SK-N-MC (cell line): ENCODE measurements at regions not wholly inside any gene's neighbourhood (a gene's known extent, or its start where the extent isn't known, plus 50 kb on each side); places are given as distances from the start of the nearest gene placed in this dataset.

Experiments
- EZH2 ChIP-seq: fragments of 200-600 bp; sonication (generic); IDR thresholded peaks from one replicate; pipeline ENCODE4 v1.6.1; 2017; ENCODE audit warnings: antibody characterized with exemption
- POLR2AphosphoS5 ChIP-seq: IDR thresholded peaks from 2 replicates; pipeline ENCODE4 v1.6.1; 2012; ENCODE audit warnings: mild to moderate bottlenecking, low read depth, low read length, borderline replicate concordance

- TF ChIP-seq EZH2 (no peak), POLR2AphosphoS5 (no peak)
These were observed 196.1 kb downstream of the LY86 start for GRCh38 chr6:6784514-6785162.
